GM12872 (cell line): ENCODE measurements at regions not wholly inside any gene's neighbourhood (a gene's known extent, or its start where the extent isn't known, plus 50 kb on each side); places are given as distances from the start of the nearest gene placed in this dataset.

Experiments used
- TF ChIP-seq, protein P1 (sequence below): IDR thresholded peaks from 3 replicates; pipeline ENCODE4 v1.5.1; 2011; ENCODE audit warnings: low read depth, mild to moderate bottlenecking, low read length, moderate library complexity; ENCODE audit not compliant: insufficient read depth

DNA sequence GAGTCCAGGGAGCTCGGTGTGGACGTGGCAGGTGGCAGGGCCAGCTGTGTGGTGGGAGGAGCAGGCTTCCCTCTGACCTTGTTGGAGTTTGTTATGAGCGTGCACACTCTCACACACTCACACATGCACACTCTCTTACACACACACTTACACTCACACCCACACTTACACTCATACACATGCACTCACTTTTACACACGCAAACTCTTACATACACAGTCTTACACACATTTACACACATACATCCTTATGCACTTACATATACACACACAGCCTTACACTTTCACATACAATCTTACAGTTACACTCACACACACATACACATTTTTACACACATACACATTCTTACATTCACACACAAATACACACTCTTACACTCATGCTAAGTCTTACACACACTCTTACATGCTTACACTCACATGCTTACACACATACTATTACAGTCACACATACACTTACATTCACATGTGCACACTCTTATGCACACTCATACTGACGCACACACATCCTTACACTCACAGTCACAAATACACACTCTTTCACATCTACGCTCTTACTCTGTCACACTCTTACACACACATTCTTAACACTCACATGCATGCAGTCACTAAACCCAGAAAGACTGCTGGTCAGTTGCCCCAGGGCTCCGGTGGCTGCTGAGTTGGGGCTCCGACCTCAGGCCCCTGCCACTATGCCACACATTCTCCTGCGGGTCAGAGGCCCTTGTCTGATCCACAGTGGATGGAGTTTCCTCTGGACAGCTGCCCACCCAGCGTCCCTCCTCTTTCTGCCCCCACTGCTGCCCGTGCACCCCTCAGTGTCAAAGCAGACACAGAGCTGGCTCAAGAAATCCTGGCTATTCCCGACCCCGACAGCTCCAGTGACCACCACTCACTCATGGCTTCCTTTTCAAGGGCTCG lies 95.8 kb downstream of the ADRA2C start:
- TF ChIP-seq, protein P1, sequence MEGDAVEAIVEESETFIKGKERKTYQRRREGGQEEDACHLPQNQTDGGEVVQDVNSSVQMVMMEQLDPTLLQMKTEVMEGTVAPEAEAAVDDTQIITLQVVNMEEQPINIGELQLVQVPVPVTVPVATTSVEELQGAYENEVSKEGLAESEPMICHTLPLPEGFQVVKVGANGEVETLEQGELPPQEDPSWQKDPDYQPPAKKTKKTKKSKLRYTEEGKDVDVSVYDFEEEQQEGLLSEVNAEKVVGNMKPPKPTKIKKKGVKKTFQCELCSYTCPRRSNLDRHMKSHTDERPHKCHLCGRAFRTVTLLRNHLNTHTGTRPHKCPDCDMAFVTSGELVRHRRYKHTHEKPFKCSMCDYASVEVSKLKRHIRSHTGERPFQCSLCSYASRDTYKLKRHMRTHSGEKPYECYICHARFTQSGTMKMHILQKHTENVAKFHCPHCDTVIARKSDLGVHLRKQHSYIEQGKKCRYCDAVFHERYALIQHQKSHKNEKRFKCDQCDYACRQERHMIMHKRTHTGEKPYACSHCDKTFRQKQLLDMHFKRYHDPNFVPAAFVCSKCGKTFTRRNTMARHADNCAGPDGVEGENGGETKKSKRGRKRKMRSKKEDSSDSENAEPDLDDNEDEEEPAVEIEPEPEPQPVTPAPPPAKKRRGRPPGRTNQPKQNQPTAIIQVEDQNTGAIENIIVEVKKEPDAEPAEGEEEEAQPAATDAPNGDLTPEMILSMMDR = no peak

DNA sequence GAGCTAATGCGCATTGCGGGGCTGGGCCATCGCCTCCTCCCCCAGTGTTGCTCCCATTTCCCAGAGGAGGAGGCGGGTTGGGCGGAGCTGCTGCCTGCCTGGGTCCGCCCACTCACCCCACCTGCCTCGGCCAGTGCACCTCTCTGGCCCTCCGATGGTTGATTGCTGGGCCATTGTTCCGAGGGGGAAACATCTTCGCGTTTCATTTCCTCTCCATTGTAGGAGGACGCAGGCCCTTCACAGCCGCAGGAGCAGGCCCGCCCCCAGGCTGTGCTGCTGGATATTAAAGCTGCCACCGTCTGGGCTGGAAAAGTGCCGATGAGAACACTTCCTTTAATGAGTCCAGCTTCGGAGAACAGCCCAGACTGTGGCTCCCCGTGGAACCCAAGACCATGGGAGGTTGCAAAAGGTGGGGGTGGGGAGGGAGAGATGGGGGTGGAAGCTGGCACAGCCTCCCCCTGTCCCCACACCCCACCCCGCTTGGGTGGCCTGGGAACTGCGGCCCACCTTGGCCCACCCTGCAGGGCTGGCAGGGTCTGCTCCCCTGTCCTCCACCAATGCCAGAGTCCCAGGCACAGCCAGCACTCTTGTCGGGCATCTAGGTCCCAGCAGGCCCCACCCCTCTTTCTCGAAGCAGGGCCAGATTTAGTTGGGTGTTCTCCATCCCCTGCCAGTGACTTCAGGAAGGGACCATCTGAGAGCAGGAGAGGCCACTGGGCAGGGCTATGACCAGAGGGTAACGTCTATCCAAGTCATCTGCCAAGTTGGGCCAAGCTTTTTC lies 96.6 kb downstream of the ADRA2C start:
- TF ChIP-seq, protein P1 = no peak

DNA sequence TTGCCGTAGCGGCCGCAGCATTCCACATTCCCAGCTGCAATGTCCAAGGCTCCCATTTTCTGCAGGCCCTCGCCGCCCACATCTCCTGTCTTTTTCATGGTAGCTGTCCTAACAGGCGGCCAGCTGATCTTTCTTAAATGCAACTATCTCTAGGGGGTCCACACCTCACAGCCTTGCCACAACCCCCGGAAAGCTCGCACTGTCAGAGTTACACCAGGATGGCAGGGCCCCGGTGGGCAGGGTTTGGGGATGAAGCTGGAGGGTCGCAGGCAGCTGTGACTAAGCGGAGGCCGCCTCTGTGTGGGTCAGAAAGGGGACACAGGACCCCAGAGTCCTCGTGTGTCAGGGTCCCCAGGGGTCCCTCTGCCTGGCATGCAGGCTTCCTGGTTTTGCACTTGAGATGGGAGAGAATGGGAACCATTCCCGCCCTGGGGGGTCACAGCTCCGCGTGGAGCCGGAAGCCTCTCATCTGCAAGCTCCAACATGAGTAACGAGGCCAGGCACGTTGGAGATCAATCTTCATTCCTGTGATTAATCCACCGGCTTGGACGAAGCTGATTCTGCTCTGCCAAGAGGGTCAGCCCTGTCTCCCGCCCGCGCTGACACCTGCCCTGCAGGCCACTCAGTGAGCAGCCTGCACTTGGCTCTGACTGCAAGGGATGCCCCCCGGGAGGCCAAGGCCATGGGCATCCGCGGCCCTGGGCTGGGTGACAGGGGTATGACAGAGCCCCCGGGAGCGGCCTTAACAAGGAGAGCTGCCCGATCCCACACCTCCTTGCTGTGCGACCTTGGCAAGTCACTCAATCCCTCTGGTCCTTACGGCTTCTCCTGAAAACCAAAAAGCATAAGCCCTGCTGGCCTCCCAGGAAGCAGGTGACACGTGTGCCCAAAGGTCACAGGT lies 97.9 kb downstream of the ADRA2C start:
- TF ChIP-seq, protein P1 = no peak

DNA sequence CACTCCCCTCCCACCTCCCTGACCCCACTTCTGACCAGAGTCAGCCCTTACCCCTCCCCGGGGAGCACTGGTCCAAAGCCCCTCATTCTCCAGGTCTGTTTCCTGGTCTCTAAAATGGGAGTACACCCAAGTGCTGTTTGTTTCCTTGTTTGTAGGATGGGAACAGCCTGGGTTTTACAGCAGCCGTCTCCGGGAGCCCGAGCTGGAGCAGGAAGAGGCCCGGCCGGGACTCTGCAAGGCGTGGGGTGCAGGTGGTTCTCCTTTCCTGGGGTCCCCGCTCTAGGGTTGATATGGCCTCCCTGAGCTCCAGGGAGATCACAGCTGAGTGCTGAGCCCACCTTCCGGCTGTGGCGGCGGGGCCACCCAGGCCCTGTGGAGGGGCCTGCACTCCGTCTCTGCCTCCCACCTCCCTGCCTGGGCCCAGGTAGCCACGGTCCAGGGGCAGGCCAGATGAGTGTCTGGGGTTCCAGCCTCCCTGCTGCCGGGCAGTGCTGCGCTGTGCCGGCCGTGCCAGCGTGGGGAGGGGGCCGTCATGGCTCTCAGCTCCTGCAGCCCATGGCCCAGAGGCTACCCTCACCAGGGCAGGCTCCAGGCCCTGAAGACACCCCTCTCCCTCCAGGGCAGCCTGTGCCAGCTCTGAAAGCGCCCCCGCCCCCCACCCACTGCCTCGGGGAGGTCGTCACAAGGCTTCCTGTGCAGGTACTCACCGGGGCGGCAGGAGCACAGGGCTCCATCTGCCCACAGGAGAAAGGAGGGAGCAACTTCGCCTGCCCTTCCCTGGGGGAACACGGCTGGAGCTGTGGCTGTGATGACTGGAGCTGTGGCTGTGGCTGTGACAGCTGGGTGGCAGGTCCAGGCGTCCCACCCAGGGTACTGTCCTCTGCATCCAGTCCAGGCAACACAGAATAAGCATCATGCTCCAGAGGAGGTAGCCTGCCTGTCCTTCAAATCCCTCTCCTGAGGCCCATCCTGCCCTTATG lies 98.8 kb downstream of the ADRA2C start:
- TF ChIP-seq, protein P1 = no peak

DNA sequence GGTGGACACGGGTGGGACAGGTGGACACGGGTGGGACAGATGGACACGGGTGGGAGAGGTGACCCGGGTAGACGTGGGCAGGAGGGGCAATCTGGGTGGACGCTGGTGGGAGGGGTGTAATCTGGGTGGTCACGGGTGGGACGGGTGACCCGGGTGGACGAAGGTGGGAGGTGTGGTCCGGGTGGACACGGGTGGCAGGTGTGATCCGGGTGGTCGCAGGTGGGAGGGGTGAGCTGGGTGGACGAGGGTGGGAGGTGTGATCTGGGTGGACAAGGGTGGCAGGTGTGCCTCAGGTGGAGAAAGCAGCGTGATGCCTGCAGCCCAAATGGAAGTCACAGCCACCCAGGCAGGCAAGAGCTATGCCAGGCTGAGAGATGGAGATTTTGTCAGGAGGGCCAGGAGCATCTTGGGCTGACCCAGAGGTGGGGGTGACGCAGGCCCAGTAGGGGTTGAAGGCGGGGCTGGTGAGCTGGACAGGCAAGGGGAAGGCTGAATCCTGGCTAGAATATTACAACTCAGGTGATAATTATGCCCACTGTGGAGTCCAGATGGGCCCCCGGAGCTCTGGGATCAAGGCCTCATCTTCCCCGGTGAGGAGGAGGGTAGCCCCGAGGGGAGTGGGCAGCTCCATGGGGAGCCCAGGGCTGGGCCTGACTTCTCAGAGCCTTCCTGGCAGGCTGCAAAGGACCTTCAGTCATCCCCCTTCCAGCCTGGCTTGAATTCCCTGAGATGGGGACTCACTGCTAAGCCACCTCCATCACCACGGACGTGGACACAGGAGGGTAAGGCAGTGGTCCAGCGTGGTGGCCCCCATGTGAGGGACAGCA lies 100.0 kb downstream of the ADRA2C start:
- TF ChIP-seq, protein P1 = no peak

DNA sequence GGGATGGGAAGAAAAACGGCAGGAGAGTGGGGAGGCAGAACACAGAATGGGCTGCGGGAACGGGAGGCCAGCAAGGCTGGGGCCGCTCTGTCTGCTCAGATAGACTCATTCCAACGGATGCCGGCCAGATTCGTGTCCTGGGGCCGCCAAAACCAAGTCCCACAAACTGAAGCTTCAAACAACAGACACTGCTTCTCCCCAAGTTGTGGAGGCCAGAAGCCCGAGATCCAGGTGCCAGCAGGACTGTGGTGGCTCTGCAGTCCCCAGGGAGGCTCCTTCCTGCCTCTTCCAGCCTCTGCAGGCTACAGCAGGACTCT lies 100.6 kb downstream of the ADRA2C start:
- TF ChIP-seq, protein P1 = no peak
